NB4 (cell line): ENCODE measurements at regions not wholly inside any gene's neighbourhood (a gene's known extent, or its start where the extent isn't known, plus 50 kb on each side); places are given as distances from the start of the nearest gene placed in this dataset.

Experiments used
- MAX ChIP-seq: IDR thresholded peaks from 2 replicates; pipeline ENCODE4 v1.6.1; 2011; ENCODE audit warnings: low read depth, low read length
- POLR2A ChIP-seq: IDR thresholded peaks from 2 replicates; pipeline ENCODE4 v1.6.1; 2011; ENCODE audit warnings: mild to moderate bottlenecking; ENCODE audit not compliant: insufficient read length; ENCODE audit errors: extremely low read depth
- TF ChIP-seq, protein P1 (sequence below): IDR thresholded peaks from one replicate; pipeline ENCODE4 v1.5.1; 2012; ENCODE audit warnings: low read depth, low read length

DNA sequence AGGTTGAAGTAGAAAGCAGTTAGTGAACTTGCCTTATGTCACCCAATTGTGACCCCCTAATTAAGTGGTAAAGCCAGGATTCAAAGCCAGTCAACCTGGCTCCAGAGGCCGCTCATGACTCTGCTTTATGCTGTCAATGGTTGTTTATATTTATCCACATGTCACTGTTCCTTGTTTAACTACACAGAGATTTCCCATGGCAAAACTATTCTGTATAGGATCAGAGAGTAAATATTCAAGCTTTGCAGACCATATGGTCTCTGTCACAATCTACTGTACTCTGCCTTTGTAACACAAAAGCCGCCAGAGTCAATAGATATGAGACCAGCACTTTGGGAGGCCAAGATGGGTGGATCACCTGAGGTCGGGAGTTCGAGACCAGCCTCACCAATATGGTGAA, 371.7 kb upstream of the PTBP2 start:
- TF ChIP-seq, protein P1, sequence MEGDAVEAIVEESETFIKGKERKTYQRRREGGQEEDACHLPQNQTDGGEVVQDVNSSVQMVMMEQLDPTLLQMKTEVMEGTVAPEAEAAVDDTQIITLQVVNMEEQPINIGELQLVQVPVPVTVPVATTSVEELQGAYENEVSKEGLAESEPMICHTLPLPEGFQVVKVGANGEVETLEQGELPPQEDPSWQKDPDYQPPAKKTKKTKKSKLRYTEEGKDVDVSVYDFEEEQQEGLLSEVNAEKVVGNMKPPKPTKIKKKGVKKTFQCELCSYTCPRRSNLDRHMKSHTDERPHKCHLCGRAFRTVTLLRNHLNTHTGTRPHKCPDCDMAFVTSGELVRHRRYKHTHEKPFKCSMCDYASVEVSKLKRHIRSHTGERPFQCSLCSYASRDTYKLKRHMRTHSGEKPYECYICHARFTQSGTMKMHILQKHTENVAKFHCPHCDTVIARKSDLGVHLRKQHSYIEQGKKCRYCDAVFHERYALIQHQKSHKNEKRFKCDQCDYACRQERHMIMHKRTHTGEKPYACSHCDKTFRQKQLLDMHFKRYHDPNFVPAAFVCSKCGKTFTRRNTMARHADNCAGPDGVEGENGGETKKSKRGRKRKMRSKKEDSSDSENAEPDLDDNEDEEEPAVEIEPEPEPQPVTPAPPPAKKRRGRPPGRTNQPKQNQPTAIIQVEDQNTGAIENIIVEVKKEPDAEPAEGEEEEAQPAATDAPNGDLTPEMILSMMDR = no peak
- TF ChIP-seq POLR2A (no peak), MAX (no peak)
